ENCODE measurements at regions not wholly inside any gene's neighbourhood (a gene's known extent, or its start where the extent isn't known, plus 50 kb on each side); places are given as distances from the start of the nearest gene placed in this dataset.
A peak's percentile ranks its signal among the peaks of the same experiment; 100 is the strongest.

- ATAC-seq (ENCODE audit: low FRiP score in 2 of 2): peak in 1 of 2 donors; percentile 53
- H3K9me3 ChIP-seq: no peaks in the 10 kb centered on the region
- H3K27me3 ChIP-seq: no peaks in the 10 kb centered on the region
- H3K36me3 ChIP-seq: no peaks in the 10 kb centered on the region
- DNase-seq: peak in 1 of 2 donors; percentile 24
- H3K27ac ChIP-seq: peak overlapping the region in 2 of 4 donors; percentile 50 to 55
- H3K4me1 ChIP-seq: peaks cover 7 to 12% (median 9%) of the 10 kb centered on the region in 4 donors
- 47 to 53% methylated on average over 3 of the region's 3 CpGs for WGBS, 2 donors
- peak overlapping the region in 1 of 4 donors; percentile 6 for H3K4me3 ChIP-seq
- no peak for TF ChIP-seq POLR2AphosphoS5 (IDR thresholded peaks at IDR 0.05)
Observed at GRCh38 chr10:61283481-61284221, 169.5 kb downstream of the TMEM26 start.

- H3K9me3 ChIP-seq: no peaks in the 10 kb centered on the region
- H3K36me3 ChIP-seq: no peaks in the 10 kb centered on the region
- no peaks in the 10 kb centered on the region for H3K27me3 ChIP-seq
- DNase-seq: no peak
- TF ChIP-seq CTCF (IDR thresholded peaks at IDR 0.05) (no peak), POLR2A (IDR thresholded peaks at IDR 0.05) (no peak), EP300 (IDR thresholded peaks at IDR 0.05) (no peak), POLR2AphosphoS5 (IDR thresholded peaks at IDR 0.05) (no peak)
- H3K27ac ChIP-seq: no peak overlapping the region
- peaks cover 7 to 12% (median 9%) of the 10 kb centered on the region in 4 donors for H3K4me1 ChIP-seq
- no peak for ATAC-seq (ENCODE audit: low FRiP score in 2 of 2)
- WGBS, 2 donors: 94 to 95% methylated on average over 2 of the region's 2 CpGs
- H3K4me3 ChIP-seq: no peak overlapping the region
Observed at GRCh38 chr10:61283066-61283465, 170.1 kb downstream of the TMEM26 start.

GRCh38 chr10:61280303-61280702, 172.9 kb downstream of the TMEM26 start:
- ATAC-seq (ENCODE audit: low FRiP score in 2 of 2) (no peak), DNase-seq (no peak)
- WGBS, 2 donors: 65% methylated on average over 3 of the region's 3 CpGs
- TF ChIP-seq POLR2A (IDR thresholded peaks at IDR 0.05): no peak
- no peak for TF ChIP-seq EP300 (IDR thresholded peaks at IDR 0.05)
- no peak for TF ChIP-seq CTCF (IDR thresholded peaks at IDR 0.05)
- no peak for TF ChIP-seq POLR2AphosphoS5 (IDR thresholded peaks at IDR 0.05)
- no peaks in the 10 kb centered on the region for H3K9me3 ChIP-seq
- H3K4me3 ChIP-seq: no peak overlapping the region
- no peaks in the 10 kb centered on the region for H3K27me3 ChIP-seq
- no peaks in the 10 kb centered on the region for H3K36me3 ChIP-seq
- H3K27ac ChIP-seq: no peak overlapping the region
- H3K4me1 ChIP-seq: peaks cover 7 to 11% (median 8%) of the 10 kb centered on the region in 4 donors

- no peak for ATAC-seq (ENCODE audit: low FRiP score in 2 of 2)
- no peaks in the 10 kb centered on the region for H3K36me3 ChIP-seq
- no peak overlapping the region for H3K27ac ChIP-seq
- DNase-seq: no peak
- no peak overlapping the region for H3K4me3 ChIP-seq
- 88 to 91% methylated on average over 7 of the region's 7 CpGs for WGBS, 2 donors
- H3K9me3 ChIP-seq: no peaks in the 10 kb centered on the region
- peaks cover 4 to 10% (median 7%) of the 10 kb centered on the region in 4 donors for H3K4me1 ChIP-seq
- no peak for TF ChIP-seq POLR2A (IDR thresholded peaks at IDR 0.05)
- TF ChIP-seq CTCF (IDR thresholded peaks at IDR 0.05): no peak
- TF ChIP-seq POLR2AphosphoS5 (IDR thresholded peaks at IDR 0.05): no peak
- TF ChIP-seq EP300 (IDR thresholded peaks at IDR 0.05): no peak
- H3K27me3 ChIP-seq: no peaks in the 10 kb centered on the region
Observed at GRCh38 chr10:61279400-61279799, 173.8 kb downstream of the TMEM26 start.

GRCh38 chr10:61278556-61278955, 174.6 kb downstream of the TMEM26 start:
- Histone ChIP-seq H3K4me3 (no peak overlapping the region), H3K36me3 (no peaks in the 10 kb centered on the region), H3K27ac (no peak overlapping the region), H3K9me3 (no peaks in the 10 kb centered on the region), H3K27me3 (no peaks in the 10 kb centered on the region), H3K4me1 (peaks cover 0 to 2% (median 1%) of the 10 kb centered on the region in 4 donors)
- 93 to 100% methylated on average over 2 of the region's 2 CpGs for WGBS, 2 donors
- DNase-seq: no peak
- ATAC-seq (ENCODE audit: low FRiP score in 2 of 2): no peak
- no peak for TF ChIP-seq EP300 (IDR thresholded peaks at IDR 0.05)
- no peak for TF ChIP-seq POLR2A (IDR thresholded peaks at IDR 0.05)
- TF ChIP-seq CTCF (IDR thresholded peaks at IDR 0.05): no peak
- no peak for TF ChIP-seq POLR2AphosphoS5 (IDR thresholded peaks at IDR 0.05)
